IMR-90 (cell line): ENCODE measurements at regions not wholly inside any gene's neighbourhood (a gene's known extent, or its start where the extent isn't known, plus 50 kb on each side); places are given as distances from the start of the nearest gene placed in this dataset.

ENCODE experiments used
- ATAC-seq: fragments of 200-7000 bp; cut with Tn5 transposase; 2 replicates; pipeline ENCODE4 v1.9.1; 2020; ENCODE audit warnings: low read depth, mild to moderate bottlenecking, moderate library complexity
- BruUV-seq: library from RNA; stranded (reverse); fragments of 400-500 nt; replicated peaks from 2 replicates; lab custom pipeline; 2021; lab: Mats Ljungman, UMichigan
- CTCF ChIA-PET: fragments of 300-600 bp; formaldehyde crosslinking; extraction: SDS; loops from one replicate; lab custom pipeline; 2021; ENCODE audit warnings: antibody characterized with exemption; lab: Yijun Ruan, JAX
- POLR2A ChIA-PET: fragments of 300-600 bp; sonication (Branson Sonifier 250); formaldehyde crosslinking; loops from one replicate; lab custom pipeline; 2022; ENCODE audit warnings: antibody characterized with exemption; ENCODE audit not compliant: unreplicated experiment; lab: Charles Lee
- DNase-seq: peaks from one replicate; pipeline ENCODE4 v3.0.0; 2013
- H2AFZ ChIP-seq: replicated peaks from 2 replicates; pipeline ENCODE3; 2013; ENCODE audit warnings: low read length, mild to moderate bottlenecking; ENCODE audit not compliant: poor library complexity
- H2AK5ac ChIP-seq: 2 replicates; pipeline ENCODE4 v1.6.1; 2013; ENCODE audit warnings: low read depth, low read length, inconsistent platforms
- H2AK9ac ChIP-seq: replicated peaks from 2 replicates; pipeline ENCODE3; 2013; ENCODE audit warnings: mild to moderate bottlenecking, low read depth, low read length, moderate library complexity; ENCODE audit not compliant: poor library complexity
- H2BK120ac ChIP-seq: 2 replicates; pipeline ENCODE4 v1.6.1; 2013; ENCODE audit warnings: low read depth, low read length, inconsistent platforms
- H2BK15ac ChIP-seq: 3 replicates; pipeline ENCODE4 v1.6.1; 2013; ENCODE audit warnings: low read depth, low read length, inconsistent platforms
- H2BK20ac ChIP-seq: 2 replicates; pipeline ENCODE4 v1.6.1; 2013; ENCODE audit warnings: low read depth, mild to moderate bottlenecking, inconsistent platforms, low read length, moderate library complexity
- H2BK5ac ChIP-seq: 2 replicates; pipeline ENCODE4 v1.6.1; 2013; ENCODE audit warnings: mild to moderate bottlenecking, low read depth, low read length, inconsistent platforms; ENCODE audit not compliant: poor library complexity, severe bottlenecking
- H3K14ac ChIP-seq: replicated peaks from 2 replicates; pipeline ENCODE4 v1.6.1; 2013; ENCODE audit warnings: low read depth, low read length, inconsistent platforms
- H3K18ac ChIP-seq: 2 replicates; pipeline ENCODE4 v1.6.1; 2013; ENCODE audit warnings: low read depth, low read length, control low read depth
- H3K23ac ChIP-seq: 2 replicates; pipeline ENCODE4 v1.6.1; 2013; ENCODE audit warnings: low read depth, low read length, inconsistent platforms
- H3K27ac ChIP-seq: 2 replicates; pipeline ENCODE4 v1.5.1; 2013; ENCODE audit warnings: mild to moderate bottlenecking, control low read depth, low read length; ENCODE audit not compliant: insufficient read depth
- H3K27me3 ChIP-seq: 2 replicates; pipeline ENCODE4 v1.6.1; 2013; ENCODE audit warnings: low read length; ENCODE audit not compliant: control insufficient read depth, insufficient read depth
- H3K36me3 ChIP-seq: 2 replicates; pipeline ENCODE4 v1.6.1; 2013; ENCODE audit warnings: low read length, mixed read lengths; ENCODE audit not compliant: control insufficient read depth, insufficient read depth
- H3K4ac ChIP-seq: 2 replicates; pipeline ENCODE4 v1.6.1; 2013; ENCODE audit warnings: low read depth, low read length, inconsistent platforms
- H3K4me1 ChIP-seq: 2 replicates; pipeline ENCODE4 v1.6.1; 2013; ENCODE audit warnings: low read length, mixed read lengths; ENCODE audit not compliant: control insufficient read depth, insufficient read depth
- H3K4me2 ChIP-seq: 2 replicates; pipeline ENCODE4 v1.6.1; 2013; ENCODE audit warnings: low read depth, mild to moderate bottlenecking, control low read depth, low read length, moderate library complexity
- H3K4me3 ChIP-seq: 2 replicates; pipeline ENCODE4 v1.5.1; 2013; ENCODE audit warnings: low read depth, mild to moderate bottlenecking, control low read depth, low read length, moderate library complexity; ENCODE audit not compliant: insufficient read depth
- H3K56ac ChIP-seq: 2 replicates; pipeline ENCODE4 v1.6.1; 2013; ENCODE audit warnings: low read length, inconsistent platforms; ENCODE audit not compliant: insufficient read depth; ENCODE audit errors: extremely low read depth
- H3K79me1 ChIP-seq, 2 experiments: 2 replicates each; pipeline ENCODE4 v1.6.1; 2013; ENCODE audit warnings: low read length in 2 of 2, inconsistent platforms in 1 of 2, low read depth in 1 of 2
- H3K9ac ChIP-seq: 2 replicates; pipeline ENCODE4 v1.6.1; 2013; ENCODE audit warnings: low read depth, low read length, control low read depth
- H3K9me1 ChIP-seq: 2 replicates; pipeline ENCODE4 v1.6.1; 2013; ENCODE audit warnings: low read length, inconsistent platforms; ENCODE audit not compliant: insufficient read depth
- H3K9me3 ChIP-seq: 2 replicates; pipeline ENCODE4 v1.6.1; 2013; ENCODE audit warnings: low read length; ENCODE audit not compliant: control insufficient read depth, insufficient read depth
- H4K20me1 ChIP-seq: 2 replicates; pipeline ENCODE4 v1.6.1; 2013; ENCODE audit warnings: low read length, inconsistent platforms; ENCODE audit not compliant: insufficient read depth
- H4K5ac ChIP-seq: 2 replicates; pipeline ENCODE4 v1.6.1; 2013; ENCODE audit warnings: mild to moderate bottlenecking, low read depth, low read length, control low read depth
- H4K8ac ChIP-seq, 2 experiments: 2 replicates each; pipeline ENCODE4 v1.6.1; 2013; ENCODE audit warnings: low read depth in 2 of 2, low read length in 2 of 2, control low read depth in 1 of 2, inconsistent platforms in 1 of 2
- H4K91ac ChIP-seq: 2 replicates; pipeline ENCODE4 v1.6.1; 2013; ENCODE audit warnings: low read depth, low read length, inconsistent platforms; ENCODE audit not compliant: insufficient read depth
- BHLHE40 ChIP-seq: fragments of 150-350 bp; IDR thresholded peaks from 2 replicates; pipeline ENCODE4 v1.6.1; 2016; ENCODE audit warnings: mild to moderate bottlenecking, low read depth, low read length
- CEBPB ChIP-seq: IDR thresholded peaks from 2 replicates; pipeline ENCODE4 v1.6.1; 2012; ENCODE audit warnings: low read depth, low read length, improper control_type of control experiment
- CHD1 ChIP-seq: IDR thresholded peaks from 2 replicates; pipeline ENCODE4 v1.6.1; 2012; ENCODE audit warnings: low read depth, low read length, improper control_type of control experiment
- CTCF ChIP-seq: conservative IDR thresholded peaks from 2 replicates; pipeline ENCODE4 v1.5.1; 2012; ENCODE audit warnings: mild to moderate bottlenecking, low read depth, low read length, improper control_type of control experiment
- ELK1 ChIP-seq: fragments of 150-350 bp; IDR thresholded peaks from 2 replicates; pipeline ENCODE4 v1.6.1; 2016; ENCODE audit warnings: low read depth, mild to moderate bottlenecking, low read length, moderate library complexity, borderline replicate concordance
- FOS ChIP-seq: fragments of 150-350 bp; IDR thresholded peaks from 2 replicates; pipeline ENCODE4 v1.6.1; 2016; ENCODE audit warnings: low read depth, low read length
- MAFK ChIP-seq: IDR thresholded peaks from 2 replicates; pipeline ENCODE4 v1.6.1; 2012; ENCODE audit warnings: low read depth, low read length, improper control_type of control experiment
- MXI1 ChIP-seq: IDR thresholded peaks from 2 replicates; pipeline ENCODE4 v1.6.1; 2012; ENCODE audit warnings: low read depth, mild to moderate bottlenecking, low read length, moderate library complexity, borderline replicate concordance
- NFE2L2 ChIP-seq: fragments of 150-350 bp; IDR thresholded peaks from 2 replicates; pipeline ENCODE4 v1.6.1; 2016; ENCODE audit warnings: low read depth, mild to moderate bottlenecking, low read length
- RAD21 ChIP-seq: IDR thresholded peaks from 2 replicates; pipeline ENCODE4 v1.6.1; 2012; ENCODE audit warnings: low read length, improper control_type of control experiment
- RFX5 ChIP-seq: IDR thresholded peaks from 2 replicates; pipeline ENCODE4 v1.8.0; 2012; ENCODE audit warnings: low read depth, mild to moderate bottlenecking, low read length, moderate library complexity
- SMC3 ChIP-seq: fragments of 150-350 bp; IDR thresholded peaks from 2 replicates; pipeline ENCODE4 v1.6.1; 2016; ENCODE audit warnings: low read depth, mild to moderate bottlenecking, antibody characterized with exemption, low read length, moderate library complexity
- USF2 ChIP-seq: fragments of 150-350 bp; IDR thresholded peaks from 2 replicates; pipeline ENCODE4 v1.6.1; 2017; ENCODE audit warnings: mild to moderate bottlenecking, antibody characterized with exemption, low read length, low read depth
- WGBS, 2 experiments: methylation state at CpG; one replicate each; pipeline versions ENCODE4 v1.1.5 to v1.1.7; 2013; ENCODE audit warnings: missing lambda C conversion rate in 2 of 2; ENCODE audit not compliant: insufficient read length in 1 of 2; ENCODE audit errors: extremely low coverage in 2 of 2; 5-methylcytosine and 5-hydroxymethylcytosine counted together
- dilution Hi-C: fragments of 300-500 bp; cut with HindIII; formaldehyde crosslinking; loops from one replicate; pipeline ENCODE4 v1.14.3; 2018; ENCODE audit warnings: low sequenced_read_pairs; ENCODE audit not compliant: unreplicated experiment
- in situ Hi-C: fragments of 300-500 bp; cut with MboI; formaldehyde crosslinking; loops from 3 replicates; pipeline ENCODE4 v1.14.3; 2019; ENCODE audit warnings: low sequenced_read_pairs, inconsistent platforms, mixed read lengths
- intact Hi-C: fragments of 100-400 bp; cut with micrococcal nuclease; formaldehyde crosslinking; loops from 2 replicates; pipeline ENCODE4 v1.10.0; 2022

GRCh38 chr3:154718053-154718452 lies 288.1 kb upstream of the GPR149 start:
- WGBS, 2 experiments: no CpG with 5 or more reads among the region's 1 CpG
- no peak overlapping the region for H2AK5ac ChIP-seq
- no peak overlapping the region for H3K4ac ChIP-seq
- no peak overlapping the region for H2BK20ac ChIP-seq
- H3K27ac ChIP-seq: no peak overlapping the region
- no peaks in the 10 kb centered on the region for H4K20me1 ChIP-seq
- H3K18ac ChIP-seq: no peak overlapping the region
- no peak overlapping the region for H3K23ac ChIP-seq
- no peaks in the 10 kb centered on the region for H3K9me3 ChIP-seq
- ChIA-PET CTCF (no interaction called here), POLR2A (no interaction called here)
- H2BK15ac ChIP-seq: no peak overlapping the region
- no peak overlapping the region for H2BK120ac ChIP-seq
- no peaks in the 10 kb centered on the region for H3K79me1 ChIP-seq
- ATAC-seq (no peak), DNase-seq (no peak)
- intact Hi-C loops (no loop called here), dilution Hi-C loops (no loop called here), in situ Hi-C loops (no loop called here)
- no peaks in the 10 kb centered on the region for H3K4me1 ChIP-seq
- TF ChIP-seq CHD1: no peak
- TF ChIP-seq MXI1: no peak
- no peak for TF ChIP-seq BHLHE40
- TF ChIP-seq ELK1: no peak
- no peak for TF ChIP-seq FOS
- no peak for TF ChIP-seq RAD21
- no peak for TF ChIP-seq CTCF
- TF ChIP-seq SMC3: no peak
- no peak for TF ChIP-seq RFX5
- TF ChIP-seq NFE2L2: no peak
- TF ChIP-seq MAFK: no peak
- no peak for TF ChIP-seq USF2
- TF ChIP-seq CEBPB: no peak
- H4K91ac ChIP-seq: no peak overlapping the region
- H2BK5ac ChIP-seq: no peak overlapping the region
- H3K4me2 ChIP-seq: no peak overlapping the region
- no peak overlapping the region for H4K5ac ChIP-seq
- H2AFZ ChIP-seq: no peak overlapping the region
- no peak overlapping the region for H3K14ac ChIP-seq
- no peaks in the 10 kb centered on the region for H3K9me1 ChIP-seq
- H4K8ac ChIP-seq: no peak overlapping the region
- H3K9ac ChIP-seq: no peak overlapping the region
- no TSS peak for BruUV-seq
- H3K4me3 ChIP-seq: no peak overlapping the region
- no peak overlapping the region for H3K56ac ChIP-seq
- H3K36me3 ChIP-seq: no peaks in the 10 kb centered on the region
- H2AK9ac ChIP-seq: no peak overlapping the region
- H3K27me3 ChIP-seq: no peaks in the 10 kb centered on the region
